SU-DHL-6 (cell line): ENCODE measurements at regions not wholly inside any gene's neighbourhood (a gene's known extent, or its start where the extent isn't known, plus 50 kb on each side); places are given as distances from the start of the nearest gene placed in this dataset.

Experiments used
- H2AFZ ChIP-seq: fragments of 200-600 bp; sonication (generic); 2 replicates; pipeline ENCODE4 v1.6.1; 2014; ENCODE audit warnings: low read depth, mild to moderate bottlenecking, moderate library complexity, mixed read lengths, antibody characterized with exemption, low read length; ENCODE audit not compliant: severe bottlenecking
- H3F3A ChIP-seq: fragments of 200-600 bp; shearing (Covaris generic); 2 replicates; pipeline ENCODE4 v1.6.0; 2016; ENCODE audit warnings: antibody characterized with exemption, mild to moderate bottlenecking; ENCODE audit not compliant: insufficient read depth
- H3K27ac ChIP-seq: fragments of 200-600 bp; sonication (generic); 2 replicates; pipeline ENCODE4 v1.5.1; 2016; ENCODE audit warnings: low read depth, mild to moderate bottlenecking, low read length, moderate library complexity, mixed read lengths
- H3K27me3 ChIP-seq: fragments of 200-600 bp; sonication (generic), shearing (Covaris generic); 2 replicates; pipeline ENCODE4 v1.6.0; 2014; ENCODE audit warnings: mild to moderate bottlenecking, low read length
- H3K36me3 ChIP-seq: fragments of 200-600 bp; sonication (generic); 2 replicates; pipeline ENCODE4 v1.6.1; 2014; ENCODE audit warnings: mild to moderate bottlenecking, low read length, mixed read lengths
- H3K4me2 ChIP-seq: fragments of 300-600, 200-600 bp; shearing (Covaris generic), sonication (generic); 2 replicates; pipeline ENCODE4 v1.6.0; 2014; ENCODE audit warnings: low read length, low read depth, mild to moderate bottlenecking; ENCODE audit not compliant: poor library complexity, severe bottlenecking
- H3K4me3 ChIP-seq: fragments of 200-600 bp; sonication (generic); 2 replicates; pipeline ENCODE4 v1.5.1; 2014; ENCODE audit warnings: antibody characterized with exemption, low read length, mild to moderate bottlenecking, mixed read lengths; ENCODE audit not compliant: insufficient read depth, poor library complexity, severe bottlenecking
- H3K79me2 ChIP-seq: fragments of 200-600 bp; sonication (generic); 2 replicates; pipeline ENCODE4 v1.6.1; 2014; ENCODE audit warnings: mild to moderate bottlenecking, low read length, moderate library complexity; ENCODE audit not compliant: insufficient read depth
- H3K9ac ChIP-seq: fragments of 200-600 bp; sonication (generic); 2 replicates; pipeline ENCODE4 v1.7.0; 2014; ENCODE audit warnings: mild to moderate bottlenecking, low read length
- H3K9me2 ChIP-seq: fragments of 200-600 bp; sonication (generic); replicated peaks from 2 replicates; pipeline ENCODE4 v1.6.1; 2014; ENCODE audit warnings: low read length; ENCODE audit not compliant: insufficient read depth
- H3K9me3 ChIP-seq: fragments of 200-600 bp; sonication (generic); 2 replicates; pipeline ENCODE4 v1.6.1; 2014; ENCODE audit warnings: low read length, mixed read lengths; ENCODE audit not compliant: insufficient read depth
- H4K20me1 ChIP-seq: fragments of 200-600 bp; sonication (generic); 2 replicates; pipeline ENCODE4 v1.6.1; 2014; ENCODE audit warnings: low read depth, mild to moderate bottlenecking, antibody characterized with exemption, low read length, moderate library complexity, mixed read lengths
- EZH2phosphoT487 ChIP-seq: fragments of 200-600 bp; sonication (generic), shearing (Covaris generic); conservative IDR thresholded peaks from 2 replicates; pipeline ENCODE4 v1.6.1; 2018; ENCODE audit warnings: mild to moderate bottlenecking, antibody characterized with exemption, low read length, moderate library complexity, mixed read lengths
- TF ChIP-seq, protein P1 (sequence below): fragments of 200-600 bp; sonication (generic); IDR thresholded peaks from one replicate; pipeline ENCODE4 v1.5.1; 2017; ENCODE audit warnings: antibody characterized with exemption, mild to moderate bottlenecking, low read length, moderate library complexity; ENCODE audit not compliant: insufficient read depth, poor library complexity, severe bottlenecking

DNA sequence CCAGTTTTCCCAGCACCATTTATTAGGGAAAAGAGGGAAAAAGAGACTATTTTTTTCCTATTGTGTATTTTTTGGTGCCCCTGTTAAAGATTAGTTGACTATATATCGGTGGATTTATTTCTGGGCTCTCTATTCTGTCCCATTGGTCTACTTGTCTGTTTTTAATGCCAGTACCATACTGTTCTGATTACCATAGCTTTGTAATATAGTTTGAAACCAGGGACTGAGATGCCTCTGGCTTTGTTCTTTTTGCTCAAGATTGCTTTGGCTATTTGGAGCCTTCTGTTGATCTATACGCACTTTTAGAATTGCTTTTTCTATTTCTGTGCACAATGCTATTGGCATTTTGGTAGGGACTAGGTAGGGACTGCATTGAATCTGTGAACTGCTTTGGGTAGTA lies 151.7 kb downstream of the ADCYAP1 start:
- no peak for TF ChIP-seq EZH2phosphoT487
- TF ChIP-seq, protein P1, sequence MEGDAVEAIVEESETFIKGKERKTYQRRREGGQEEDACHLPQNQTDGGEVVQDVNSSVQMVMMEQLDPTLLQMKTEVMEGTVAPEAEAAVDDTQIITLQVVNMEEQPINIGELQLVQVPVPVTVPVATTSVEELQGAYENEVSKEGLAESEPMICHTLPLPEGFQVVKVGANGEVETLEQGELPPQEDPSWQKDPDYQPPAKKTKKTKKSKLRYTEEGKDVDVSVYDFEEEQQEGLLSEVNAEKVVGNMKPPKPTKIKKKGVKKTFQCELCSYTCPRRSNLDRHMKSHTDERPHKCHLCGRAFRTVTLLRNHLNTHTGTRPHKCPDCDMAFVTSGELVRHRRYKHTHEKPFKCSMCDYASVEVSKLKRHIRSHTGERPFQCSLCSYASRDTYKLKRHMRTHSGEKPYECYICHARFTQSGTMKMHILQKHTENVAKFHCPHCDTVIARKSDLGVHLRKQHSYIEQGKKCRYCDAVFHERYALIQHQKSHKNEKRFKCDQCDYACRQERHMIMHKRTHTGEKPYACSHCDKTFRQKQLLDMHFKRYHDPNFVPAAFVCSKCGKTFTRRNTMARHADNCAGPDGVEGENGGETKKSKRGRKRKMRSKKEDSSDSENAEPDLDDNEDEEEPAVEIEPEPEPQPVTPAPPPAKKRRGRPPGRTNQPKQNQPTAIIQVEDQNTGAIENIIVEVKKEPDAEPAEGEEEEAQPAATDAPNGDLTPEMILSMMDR: no peak
- H2AFZ ChIP-seq: no peak overlapping the region
- no peak overlapping the region for H3K4me3 ChIP-seq
- no peaks in the 10 kb centered on the region for H4K20me1 ChIP-seq
- H3F3A ChIP-seq: no peaks in the 10 kb centered on the region
- H3K9me2 ChIP-seq: no peaks in the 10 kb centered on the region
- H3K79me2 ChIP-seq: no peaks in the 10 kb centered on the region
- no peak overlapping the region for H3K27ac ChIP-seq
- H3K9ac ChIP-seq: no peak overlapping the region
- no peaks in the 10 kb centered on the region for H3K36me3 ChIP-seq
- no peak overlapping the region for H3K4me2 ChIP-seq
- no peaks in the 10 kb centered on the region for H3K27me3 ChIP-seq
- H3K9me3 ChIP-seq: no peaks in the 10 kb centered on the region; the same call in 1 of the 2 replicates

DNA sequence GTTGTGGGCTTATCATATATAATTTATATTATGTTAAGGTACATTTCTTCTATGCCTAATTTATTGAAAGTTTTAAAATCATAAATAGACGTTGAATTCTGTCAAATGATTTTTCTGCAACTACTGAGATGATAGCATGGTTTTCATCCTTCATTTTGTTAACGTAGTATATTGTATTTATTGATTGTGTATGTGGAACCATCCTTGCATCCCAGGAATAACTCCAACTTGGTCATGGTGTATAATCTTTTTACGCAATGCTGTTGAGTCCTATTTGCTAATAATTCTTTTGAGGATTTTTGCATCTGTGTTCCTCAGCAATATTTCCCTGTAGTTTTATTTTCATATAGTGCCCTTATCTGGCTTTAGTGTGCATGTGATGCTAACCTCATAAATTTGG lies 152.7 kb downstream of the ADCYAP1 start:
- Histone ChIP-seq H3K27ac (no peak overlapping the region), H3K27me3 (no peaks in the 10 kb centered on the region), H3K9ac (no peak overlapping the region), H3K9me3 (no peaks in the 10 kb centered on the region; the same call in 1 of the 2 replicates), H2AFZ (no peak overlapping the region), H3K36me3 (no peaks in the 10 kb centered on the region), H3F3A (no peaks in the 10 kb centered on the region), H3K4me3 (no peak overlapping the region), H3K4me2 (no peak overlapping the region), H3K79me2 (no peaks in the 10 kb centered on the region), H3K9me2 (no peaks in the 10 kb centered on the region), H4K20me1 (no peaks in the 10 kb centered on the region)
- TF ChIP-seq EZH2phosphoT487: no peak
- TF ChIP-seq, protein P1: no peak

DNA sequence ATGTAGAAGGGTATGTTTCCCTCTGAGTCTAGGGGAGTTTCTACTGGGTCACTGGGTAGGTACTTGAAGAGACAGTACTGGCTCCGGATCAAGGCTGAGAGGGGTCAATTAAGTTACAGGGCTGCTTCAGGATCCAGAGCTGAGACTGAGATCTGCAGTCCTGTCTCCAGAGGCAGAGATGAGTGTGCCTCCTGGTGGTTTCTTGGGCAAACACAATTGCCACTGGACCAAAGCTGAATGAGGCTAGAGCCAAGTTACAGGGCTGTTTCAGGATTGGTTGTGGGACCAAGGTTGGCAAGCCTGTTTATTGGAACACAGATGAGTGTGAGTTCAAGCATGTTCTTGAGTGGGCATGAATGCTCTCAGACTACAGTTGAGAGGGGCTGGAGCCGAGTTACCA lies 157.9 kb downstream of the ADCYAP1 start:
- no peaks in the 10 kb centered on the region; the same call in 1 of the 2 replicates for H3K9me2 ChIP-seq
- H3K79me2 ChIP-seq: no peaks in the 10 kb centered on the region
- no peak for TF ChIP-seq EZH2phosphoT487
- TF ChIP-seq, protein P1: no peak
- no peak overlapping the region for H3K4me3 ChIP-seq
- no peaks in the 10 kb centered on the region for H4K20me1 ChIP-seq
- H3K4me2 ChIP-seq: no peak overlapping the region
- H3K9me3 ChIP-seq: no peaks in the 10 kb centered on the region
- H3K9ac ChIP-seq: no peak overlapping the region
- H2AFZ ChIP-seq: no peak overlapping the region
- H3K27ac ChIP-seq: no peak overlapping the region
- no peaks in the 10 kb centered on the region for H3K27me3 ChIP-seq
- H3K36me3 ChIP-seq: no peaks in the 10 kb centered on the region
- no peaks in the 10 kb centered on the region for H3F3A ChIP-seq
